ENCODE measurements at regions not wholly inside any gene's neighbourhood (a gene's known extent, or its start where the extent isn't known, plus 50 kb on each side); places are given as distances from the start of the nearest gene placed in this dataset.

GRCh38 chr11:76721755-76722677 lies 51.5 kb upstream of the LRRC32 start:
- DNase-seq (ENCODE audit: low read depth), result peak; percentile 59

- DNase-seq (ENCODE audit: low read depth), result no peak
These were observed 52.6 kb upstream of the LRRC32 start for GRCh38 chr11:76723142-76723541.

GRCh38 chr11:76723548-76723947 lies 53.0 kb upstream of the LRRC32 start:
- DNase-seq (ENCODE audit: low read depth), result no peak

- no peak for DNase-seq (ENCODE audit: low read depth)
These were observed 53.7 kb upstream of the LRRC32 start for GRCh38 chr11:76724171-76724768.

- no peak for DNase-seq (ENCODE audit: low read depth)
These were observed 54.9 kb upstream of the TSKU start for GRCh38 chr11:76728227-76728626.

- no peak for DNase-seq (ENCODE audit: low read depth)
These were observed 54.4 kb upstream of the TSKU start for GRCh38 chr11:76728778-76729177.

GRCh38 chr11:76729214-76729613 lies 53.9 kb upstream of the TSKU start:
- no peak for DNase-seq (ENCODE audit: low read depth)

- DNase-seq (ENCODE audit: low read depth), result no peak
These were observed 52.1 kb upstream of the TSKU start for GRCh38 chr11:76730887-76731565.

- no peak for DNase-seq (ENCODE audit: low read depth)
These were observed 50.5 kb upstream of the TSKU start for GRCh38 chr11:76732643-76733042.
